Gastrocnemius medialis (tissue), 4 donors: ENCODE measurements at regions not wholly inside any gene's neighbourhood (a gene's known extent, or its start where the extent isn't known, plus 50 kb on each side); places are given as distances from the start of the nearest gene placed in this dataset.

Experiments
- POLR2A ChIP-seq, 2 donors: fragments of 450-650 bp; IDR thresholded peaks; one replicate each; pipeline ENCODE4 v1.6.1; 2017; ENCODE audit warnings: antibody characterized with exemption in 2 of 2, mild to moderate bottlenecking in 2 of 2, moderate library complexity in 2 of 2
- TF ChIP-seq, protein P1 (sequence below), 5 experiments: fragments of 450-650 bp in 3 of 5; fragments of 200-600 bp in 2 of 5; sonication (generic) in 2 of 5; IDR thresholded peaks in 4 of 5; conservative IDR thresholded peaks in 1 of 5; 1 replicate in 4 of 5; 2 replicates in 1 of 5; pipeline ENCODE4 v1.5.1; 2016 to 2019; ENCODE audit warnings: antibody characterized with exemption in 5 of 5, mild to moderate bottlenecking in 3 of 5, moderate library complexity in 3 of 5

DNA sequence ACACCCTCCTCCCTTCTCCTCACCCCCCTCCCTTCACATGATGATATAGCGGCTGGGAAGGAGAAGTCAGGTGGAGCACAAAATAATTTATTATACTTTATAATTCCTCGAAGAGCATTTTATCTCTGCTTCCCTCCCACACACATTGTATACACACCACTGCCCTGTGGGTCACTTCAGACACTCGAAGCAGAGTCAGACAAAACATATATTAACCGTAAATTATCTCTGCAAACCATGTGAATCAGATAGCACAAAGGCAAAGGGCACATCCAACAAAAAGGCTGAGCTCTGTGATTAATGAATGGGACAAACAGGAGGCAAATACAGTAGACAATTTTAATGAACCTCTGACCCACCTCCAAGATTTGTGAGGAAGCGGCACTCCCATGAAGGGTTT lies 450.7 kb downstream of the GALC start:
- TF ChIP-seq, protein P1, sequence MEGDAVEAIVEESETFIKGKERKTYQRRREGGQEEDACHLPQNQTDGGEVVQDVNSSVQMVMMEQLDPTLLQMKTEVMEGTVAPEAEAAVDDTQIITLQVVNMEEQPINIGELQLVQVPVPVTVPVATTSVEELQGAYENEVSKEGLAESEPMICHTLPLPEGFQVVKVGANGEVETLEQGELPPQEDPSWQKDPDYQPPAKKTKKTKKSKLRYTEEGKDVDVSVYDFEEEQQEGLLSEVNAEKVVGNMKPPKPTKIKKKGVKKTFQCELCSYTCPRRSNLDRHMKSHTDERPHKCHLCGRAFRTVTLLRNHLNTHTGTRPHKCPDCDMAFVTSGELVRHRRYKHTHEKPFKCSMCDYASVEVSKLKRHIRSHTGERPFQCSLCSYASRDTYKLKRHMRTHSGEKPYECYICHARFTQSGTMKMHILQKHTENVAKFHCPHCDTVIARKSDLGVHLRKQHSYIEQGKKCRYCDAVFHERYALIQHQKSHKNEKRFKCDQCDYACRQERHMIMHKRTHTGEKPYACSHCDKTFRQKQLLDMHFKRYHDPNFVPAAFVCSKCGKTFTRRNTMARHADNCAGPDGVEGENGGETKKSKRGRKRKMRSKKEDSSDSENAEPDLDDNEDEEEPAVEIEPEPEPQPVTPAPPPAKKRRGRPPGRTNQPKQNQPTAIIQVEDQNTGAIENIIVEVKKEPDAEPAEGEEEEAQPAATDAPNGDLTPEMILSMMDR (IDR thresholded peaks at IDR 0.05 in 4 of 5, conservative IDR thresholded peaks at IDR 0.05 in 1 of 5) = no peak
- TF ChIP-seq POLR2A (IDR thresholded peaks at IDR 0.05) = no peak
